ENCODE measurements at regions not wholly inside any gene's neighbourhood (a gene's known extent, or its start where the extent isn't known, plus 50 kb on each side); places are given as distances from the start of the nearest gene placed in this dataset.

- no peak for DNase-seq (ENCODE audit: low read depth in 2 of 2)
Measured at GRCh38 chr2:58913082-58913726, 672.1 kb upstream of the FANCL start.

DNA sequence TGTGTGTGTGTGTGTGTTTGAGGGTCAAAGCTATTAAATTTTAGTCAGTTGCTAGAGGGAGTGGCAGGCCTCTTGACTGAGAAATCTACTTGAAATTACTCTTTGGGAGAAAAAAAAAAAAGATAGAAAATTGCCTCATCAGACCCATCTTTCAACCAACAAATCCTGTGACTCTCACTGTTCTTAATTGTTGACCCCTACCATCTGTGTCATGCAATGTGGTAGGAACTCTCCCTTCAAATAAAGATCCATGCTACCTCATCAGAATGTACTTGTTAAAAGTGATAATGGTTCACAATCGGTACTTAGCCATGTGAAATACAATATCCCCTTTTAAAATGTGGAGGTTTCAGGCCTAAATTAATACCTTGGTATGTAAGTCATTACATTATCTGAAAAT lies 670.8 kb upstream of the FANCL start:
- no peak for DNase-seq (ENCODE audit: low read depth in 2 of 2)

GRCh38 chr2:58908501-58909154 lies 667.5 kb upstream of the FANCL start:
- no peak for DNase-seq (ENCODE audit: low read depth in 2 of 2)

GRCh38 chr2:58907644-58908043 lies 666.5 kb upstream of the FANCL start:
- no peak for DNase-seq (ENCODE audit: low read depth in 2 of 2)

DNA sequence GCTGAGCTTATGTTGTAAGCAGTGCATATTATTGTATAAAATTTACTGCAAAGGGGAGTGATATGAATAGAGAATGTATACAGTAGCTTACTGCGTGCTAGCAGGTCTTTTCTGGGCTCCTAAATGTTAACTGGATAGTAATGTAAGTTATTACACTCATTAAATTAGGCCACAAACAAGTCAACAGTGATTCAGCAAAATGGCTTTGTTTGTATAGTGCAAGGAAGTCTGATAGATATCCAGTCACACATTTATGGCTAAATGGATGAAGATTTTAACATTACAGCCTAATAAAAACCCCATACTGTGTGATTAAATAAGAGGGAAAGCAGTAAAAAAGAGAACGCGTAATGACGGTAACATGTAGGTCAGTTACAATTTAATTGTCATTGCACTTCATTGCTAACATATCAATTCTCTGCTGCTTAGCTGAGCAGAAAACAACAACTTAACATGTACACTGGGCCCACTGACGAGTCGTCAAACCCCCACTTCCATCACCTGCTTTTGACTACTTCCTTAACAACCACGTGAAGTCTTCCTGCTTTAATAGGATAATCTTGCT lies 665.0 kb upstream of the FANCL start:
- no peak for DNase-seq (ENCODE audit: low read depth in 2 of 2)

DNA sequence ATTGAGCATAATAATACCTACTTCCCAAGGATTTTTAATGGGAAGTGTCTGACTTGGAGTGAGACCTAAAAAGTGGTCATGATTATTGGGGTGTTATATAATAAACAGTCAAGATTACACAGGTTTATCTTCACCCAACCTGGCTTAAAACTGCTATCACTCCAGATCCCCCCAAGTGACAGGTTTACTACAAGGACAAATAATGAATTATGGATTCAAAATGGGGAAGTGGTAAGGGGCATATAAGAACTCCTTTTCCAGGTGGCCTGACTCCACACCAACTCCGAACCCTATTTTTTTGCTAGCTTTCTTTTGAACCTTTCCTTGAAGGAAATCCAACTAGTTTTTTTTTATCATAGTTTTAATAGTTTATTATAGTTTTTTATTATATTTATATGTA lies 663.0 kb upstream of the FANCL start:
- no peak for DNase-seq (ENCODE audit: low read depth in 2 of 2)

DNA sequence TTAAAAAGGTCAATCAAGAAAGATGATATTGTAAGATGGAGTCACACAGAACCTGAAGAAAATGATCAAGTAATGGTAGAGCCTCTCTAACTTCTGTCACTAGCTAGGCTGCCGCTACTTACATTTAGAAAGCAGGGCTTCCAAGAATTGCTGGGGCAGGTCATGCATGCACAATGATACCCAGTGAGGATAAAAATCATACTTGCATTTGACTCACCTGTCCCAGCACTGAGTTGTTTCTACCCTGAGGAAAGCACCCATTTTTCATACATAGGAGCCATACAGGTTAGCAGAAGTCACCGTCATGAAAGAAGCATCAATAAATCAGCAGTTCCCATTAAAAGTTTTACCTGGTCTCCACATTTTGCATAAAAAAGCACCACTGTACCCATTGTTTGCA lies 662.3 kb upstream of the FANCL start:
- no peak for DNase-seq (ENCODE audit: low read depth in 2 of 2)

DNA sequence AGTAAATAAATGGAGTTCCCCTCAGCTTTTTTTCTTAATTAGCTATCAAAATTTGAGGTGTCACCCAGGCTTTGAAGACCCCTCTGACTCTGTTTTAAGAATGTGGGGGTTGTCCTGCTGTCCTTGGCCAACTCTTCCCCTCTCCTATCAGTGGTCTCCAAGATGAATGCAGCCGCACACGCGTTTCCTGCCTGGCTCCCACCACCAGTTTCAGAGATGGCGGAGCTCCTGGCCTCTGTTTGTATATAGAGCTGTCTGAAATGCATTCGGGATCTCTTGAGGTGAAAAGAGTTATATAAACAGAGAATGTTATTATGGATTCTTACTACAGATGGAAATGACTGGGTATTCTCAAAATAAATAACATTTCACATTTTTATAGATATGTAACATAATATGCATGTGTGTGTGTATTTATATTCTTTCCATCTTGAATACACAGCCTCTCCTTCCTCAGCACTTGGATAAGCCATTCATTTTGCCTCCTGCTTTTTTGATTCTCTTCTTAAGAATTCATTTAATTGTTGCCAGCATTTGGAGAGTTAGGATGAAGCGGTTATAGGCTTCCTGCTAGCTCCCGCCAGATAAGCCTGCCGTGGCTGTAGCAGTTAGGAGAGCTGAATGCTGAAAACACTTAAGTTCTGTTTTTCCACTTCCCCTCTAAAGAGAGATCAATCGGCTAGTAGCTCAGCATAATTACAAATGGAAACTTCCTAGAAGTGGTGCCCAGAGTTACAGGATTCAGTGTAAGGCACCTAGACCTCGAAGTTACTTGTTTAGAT lies 659.3 kb upstream of the FANCL start:
- DNase-seq (ENCODE audit: low read depth in 2 of 2) = no peak

DNA sequence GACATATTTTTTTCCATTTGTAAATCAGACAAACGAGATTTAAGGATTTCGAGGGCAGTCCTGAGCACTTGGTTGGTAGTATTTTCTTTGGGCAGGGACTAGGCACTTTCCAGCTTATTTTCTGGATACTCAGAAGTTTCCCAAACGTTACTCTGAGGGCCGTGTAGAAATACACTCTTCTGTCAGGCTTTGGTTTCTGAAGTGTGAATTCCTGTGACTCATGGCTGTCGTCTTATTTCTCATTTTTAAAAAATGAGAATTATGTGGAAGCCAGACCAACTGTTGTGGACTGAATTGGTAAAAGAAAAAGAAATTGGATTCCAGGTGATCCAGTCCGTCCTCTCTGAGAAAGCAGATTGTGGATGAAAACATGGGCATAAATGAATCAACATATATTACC lies 658.6 kb upstream of the FANCL start:
- DNase-seq (ENCODE audit: low read depth in 2 of 2) = no peak

GRCh38 chr2:58896638-58897037 lies 655.5 kb upstream of the FANCL start:
- DNase-seq (ENCODE audit: low read depth in 2 of 2) = no peak

- no peak for DNase-seq (ENCODE audit: low read depth in 2 of 2)
Measured at GRCh38 chr2:58895857-58896256, 654.7 kb upstream of the FANCL start.

DNA sequence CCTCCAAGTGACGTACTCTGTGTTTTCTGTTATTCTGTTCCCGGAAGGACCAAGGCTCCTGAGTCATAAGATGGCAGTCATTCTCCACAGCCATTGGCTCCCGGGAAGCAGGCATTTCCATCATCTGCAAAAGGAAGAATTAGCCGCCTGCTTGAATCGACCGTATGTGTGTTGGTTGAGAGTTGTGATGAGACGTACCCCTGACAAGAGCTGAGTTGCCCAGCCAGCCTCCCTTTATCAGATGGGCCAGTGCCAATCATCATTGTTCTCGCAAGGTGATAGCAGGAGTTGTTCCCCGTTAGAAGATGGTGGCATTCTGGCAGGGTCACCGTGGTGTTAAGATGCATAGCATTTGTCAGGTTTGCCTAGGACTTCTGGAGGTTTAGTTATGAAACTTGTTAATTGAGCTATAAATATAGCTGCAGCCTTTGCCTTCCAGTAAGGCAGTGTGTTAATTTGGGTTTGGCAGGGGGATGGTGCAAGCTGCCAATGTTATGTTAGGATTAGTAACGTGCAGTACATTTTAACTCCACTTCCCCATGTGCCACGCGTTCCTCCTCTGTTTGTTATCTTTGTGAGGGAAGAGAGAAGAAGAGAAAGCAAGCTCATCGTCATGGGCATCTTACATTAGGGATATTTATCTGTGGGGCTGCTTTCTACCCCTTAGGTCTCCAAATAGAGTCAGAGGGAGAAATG lies 652.7 kb upstream of the FANCL start:
- no peak for DNase-seq (ENCODE audit: low read depth in 2 of 2)

GRCh38 chr2:58891828-58892377 lies 650.8 kb upstream of the FANCL start:
- no peak for DNase-seq (ENCODE audit: low read depth in 2 of 2)

DNA sequence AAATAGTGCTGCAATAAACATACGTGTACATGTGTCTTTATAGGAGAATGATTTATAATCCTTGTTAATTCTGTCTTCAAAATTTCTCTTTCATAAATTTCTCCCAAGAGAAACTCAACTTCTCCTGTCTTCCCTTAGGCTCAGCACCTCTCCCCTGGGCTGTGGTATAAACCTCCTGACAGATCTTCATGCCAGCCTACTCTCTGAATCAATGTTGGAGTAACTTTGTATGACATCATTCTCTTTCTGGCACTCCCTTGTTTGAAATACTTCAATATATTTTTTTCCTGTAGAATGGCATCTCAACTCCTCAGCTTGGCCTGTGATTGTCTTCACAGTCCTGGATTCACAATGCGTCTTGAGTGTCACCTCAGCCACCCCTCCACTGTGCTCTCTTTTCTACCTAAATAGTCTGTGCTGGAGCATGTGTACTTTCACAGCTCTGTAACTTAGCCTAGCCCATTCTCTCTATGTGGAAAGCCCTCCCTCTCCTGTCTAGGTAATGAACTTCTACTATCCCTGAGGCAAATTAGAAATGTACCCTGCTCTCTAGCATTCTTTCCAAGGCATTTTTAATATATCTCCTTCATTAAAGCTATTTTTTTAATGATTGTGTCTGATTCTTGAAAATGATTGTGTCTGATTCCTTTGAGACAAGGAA lies 649.9 kb upstream of the FANCL start:
- no peak for DNase-seq (ENCODE audit: low read depth in 2 of 2)

- no peak for DNase-seq (ENCODE audit: low read depth in 2 of 2)
Measured at GRCh38 chr2:58886009-58886408, 644.9 kb upstream of the FANCL start.

GRCh38 chr2:58879834-58880233 lies 638.7 kb upstream of the FANCL start:
- no peak for DNase-seq (ENCODE audit: low read depth in 2 of 2)

DNA sequence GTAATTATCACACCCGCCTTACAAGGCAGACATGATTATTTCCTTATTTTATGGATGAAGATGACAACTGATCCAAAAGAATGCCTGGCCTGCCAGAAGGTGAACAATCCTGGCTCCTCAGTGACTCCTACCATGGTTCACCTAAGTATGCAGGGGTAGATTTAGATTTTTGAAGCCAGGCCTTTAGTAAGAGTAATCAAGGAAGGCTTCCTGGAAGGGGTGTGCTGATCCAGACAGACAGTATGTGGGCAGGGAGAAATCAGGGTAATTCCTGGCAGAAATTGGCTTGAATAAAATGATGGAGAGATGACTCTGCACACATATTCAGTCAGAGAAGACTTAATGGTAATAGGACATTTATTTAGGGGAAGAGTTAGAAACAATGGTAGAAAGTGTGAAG lies 637.7 kb upstream of the FANCL start:
- no peak for DNase-seq (ENCODE audit: low read depth in 2 of 2)

DNA sequence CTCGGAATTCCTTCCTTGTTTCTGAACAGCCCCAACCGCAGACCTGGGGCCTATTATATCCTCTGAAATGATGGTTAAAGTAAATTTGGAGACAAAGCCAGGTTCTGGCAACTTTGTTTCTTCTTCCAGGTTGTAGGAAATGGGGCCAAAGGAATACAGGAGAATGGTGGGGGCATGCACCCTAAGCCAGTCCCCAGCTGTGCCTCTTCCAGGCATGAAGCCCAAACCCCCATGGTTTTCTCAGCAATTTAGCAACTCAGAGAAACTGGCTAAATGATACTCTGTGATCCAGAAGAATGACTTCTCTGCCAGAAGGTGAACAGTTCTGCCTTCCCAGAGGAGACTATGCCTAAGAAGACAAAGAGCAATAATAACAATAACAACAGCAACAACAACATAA lies 635.0 kb upstream of the FANCL start:
- no peak for DNase-seq (ENCODE audit: low read depth in 2 of 2)

DNA sequence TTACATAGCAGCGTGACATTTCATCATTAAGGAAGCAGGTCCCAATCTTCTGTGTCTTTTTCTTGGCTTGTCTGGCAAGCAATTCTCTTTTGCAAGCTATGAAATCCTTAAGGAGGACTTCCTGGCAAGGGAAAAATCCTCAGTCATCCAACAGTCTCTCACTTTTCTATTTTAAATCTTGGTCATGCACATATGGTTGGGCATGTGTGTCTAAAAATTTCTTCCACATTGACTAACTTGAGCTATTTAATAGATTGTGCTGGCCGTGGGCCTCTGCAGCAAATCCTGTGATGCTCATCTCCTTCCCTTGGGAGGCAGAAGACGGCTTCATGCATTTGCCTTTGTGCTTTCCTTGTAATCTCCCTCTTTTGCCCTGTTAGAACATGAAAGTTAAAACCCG lies 634.3 kb upstream of the FANCL start:
- DNase-seq (ENCODE audit: low read depth in 2 of 2) = no peak

GRCh38 chr2:58871469-58872142 lies 630.5 kb upstream of the FANCL start:
- DNase-seq (ENCODE audit: low read depth in 2 of 2) = no peak

DNA sequence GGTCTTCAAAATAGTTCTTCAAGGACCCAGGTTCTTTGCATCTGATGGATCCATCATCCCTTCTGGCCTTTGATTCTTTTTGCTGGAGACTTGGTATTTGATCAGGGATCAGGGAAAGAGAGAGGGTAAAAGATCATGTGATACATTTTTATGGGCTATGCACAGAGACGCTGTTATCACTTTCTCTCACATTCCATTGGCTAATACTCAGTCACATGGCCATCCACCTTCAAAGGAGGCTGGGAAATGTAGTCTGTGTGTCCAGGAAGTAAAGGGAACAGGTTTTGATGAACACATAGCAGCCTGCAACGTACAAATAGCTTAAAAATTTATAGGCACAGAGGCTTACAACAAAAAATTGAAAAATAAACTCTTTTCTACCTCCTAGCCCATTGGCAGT lies 629.6 kb upstream of the FANCL start:
- no peak for DNase-seq (ENCODE audit: low read depth in 2 of 2)
